Upper lobe of left lung (tissue), 4 donors: ENCODE measurements at regions not wholly inside any gene's neighbourhood (a gene's known extent, or its start where the extent isn't known, plus 50 kb on each side); places are given as distances from the start of the nearest gene placed in this dataset.

ENCODE experiments used
- POLR2A ChIP-seq, 4 donors: fragments of 450-650 bp; IDR thresholded peaks; one replicate each; pipeline ENCODE4 v1.5.1; 2016 to 2017; ENCODE audit warnings: antibody characterized with exemption in 4 of 4, mild to moderate bottlenecking in 2 of 4
- POLR2AphosphoS5 ChIP-seq, 2 donors: sonication (generic); formaldehyde crosslinking; IDR thresholded peaks; one replicate each; pipeline ENCODE4 v1.5.1; 2017; ENCODE audit warnings: antibody characterized with exemption in 2 of 2

DNA sequence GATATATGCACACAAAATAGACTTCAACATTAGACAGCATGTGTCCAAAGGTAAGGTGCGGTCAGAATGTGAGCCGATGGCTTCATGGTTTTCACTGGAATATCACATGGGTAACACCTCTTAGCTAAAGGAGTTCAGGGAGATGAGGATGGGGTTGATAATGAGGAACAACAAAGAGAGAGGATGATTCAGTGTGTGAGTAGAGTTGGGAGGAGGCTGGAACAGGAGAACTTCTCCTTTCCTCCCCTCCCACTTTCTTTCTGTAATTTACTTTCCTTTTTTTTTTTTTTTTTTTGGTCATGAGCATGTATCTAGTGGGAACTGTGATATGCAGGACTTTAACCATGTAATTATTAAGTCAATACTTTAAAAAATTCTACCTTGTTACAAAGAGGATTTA, 99.4 kb downstream of the FASLG start:
- TF ChIP-seq POLR2AphosphoS5 (IDR thresholded peaks at IDR 0.05), result no peak
- TF ChIP-seq POLR2A (IDR thresholded peaks at IDR 0.05), result no peak
